PC-3 (cell line): ENCODE measurements at regions not wholly inside any gene's neighbourhood (a gene's known extent, or its start where the extent isn't known, plus 50 kb on each side); places are given as distances from the start of the nearest gene placed in this dataset.
A peak's percentile ranks its signal among the peaks of the same experiment; 100 is the strongest.

Source experiments
- ATAC-seq: fragments of 200-7000 bp; cut with Tn5 transposase; 2 replicates; pipeline ENCODE4 v1.9.1; 2020; ENCODE audit warnings: mild to moderate bottlenecking, moderate library complexity
- BruUV-seq: library from RNA; stranded (reverse); fragments of 400-500 nt; replicated peaks from 2 replicates; lab custom pipeline; 2021; lab: Mats Ljungman, UMichigan
- CTCF ChIA-PET: fragments of 300-600 bp; sonication (Branson Sonifier 250); formaldehyde crosslinking; loops from one replicate; lab custom pipeline; 2022; ENCODE audit warnings: antibody characterized with exemption; lab: Charles Lee
- POLR2A ChIA-PET: fragments of 300-600 bp; sonication (Branson Sonifier 250); formaldehyde crosslinking; loops from one replicate; lab custom pipeline; 2022; ENCODE audit warnings: antibody characterized with exemption; ENCODE audit not compliant: unreplicated experiment; lab: Charles Lee
- DNase-seq: peaks from one replicate; pipeline ENCODE4 v3.0.0-alpha.2; 2015
- H2AFZ ChIP-seq: fragments of 300-600 bp; sonication (generic); 2 replicates; pipeline ENCODE4 v1.6.0; 2016; ENCODE audit warnings: antibody characterized with exemption, low read length
- H3F3A ChIP-seq: fragments of 300-600 bp; sonication (generic); one replicate; pipeline ENCODE4 v1.6.0; 2017; ENCODE audit warnings: antibody characterized with exemption, low read length, control low read depth, mild to moderate bottlenecking; ENCODE audit not compliant: unreplicated experiment
- H3K27ac ChIP-seq: fragments of 300-600 bp; sonication (generic); 2 replicates; pipeline ENCODE4 v1.5.1; 2016; ENCODE audit warnings: mild to moderate bottlenecking, low read length
- H3K27me3 ChIP-seq: fragments of 300-600 bp; sonication (generic); 2 replicates; pipeline ENCODE4 v1.6.1; 2016; ENCODE audit warnings: low read length, mixed read lengths
- H3K36me3 ChIP-seq: fragments of 300-600 bp; sonication (generic); 2 replicates; pipeline ENCODE4 v1.6.1; 2016; ENCODE audit warnings: low read depth, mixed run types, low read length, mixed read lengths
- H3K4me1 ChIP-seq: fragments of 300-600 bp; sonication (generic); 2 replicates; pipeline ENCODE4 v1.5.1; 2016; ENCODE audit warnings: low read length; ENCODE audit not compliant: insufficient read depth
- H3K4me2 ChIP-seq: fragments of 300-600 bp; sonication (generic); 2 replicates; pipeline ENCODE4 v1.6.0; 2016; ENCODE audit warnings: low read length
- H3K4me3 ChIP-seq: fragments of 300-600 bp; sonication (generic); 2 replicates; pipeline ENCODE4 v1.5.1; 2016; ENCODE audit warnings: mild to moderate bottlenecking, low read length, mixed read lengths
- H3K79me2 ChIP-seq: fragments of 300-600 bp; sonication (generic); 2 replicates; pipeline ENCODE4 v1.6.1; 2017; ENCODE audit warnings: low read length, mixed read lengths
- H3K9ac ChIP-seq: fragments of 300-600 bp; sonication (generic); 2 replicates; pipeline ENCODE4 v1.6.0; 2016; ENCODE audit warnings: mild to moderate bottlenecking, low read length
- H3K9me2 ChIP-seq: fragments of 300-600 bp; sonication (generic); replicated peaks from 2 replicates; pipeline ENCODE4 v1.6.1; 2016; ENCODE audit warnings: mixed run types, low read length, mixed read lengths
- H3K9me3 ChIP-seq: fragments of 300-600 bp; sonication (generic); 2 replicates; pipeline ENCODE4 v1.6.1; 2016; ENCODE audit warnings: low read length, mixed read lengths
- H4K20me1 ChIP-seq: fragments of 300-600 bp; sonication (generic); 2 replicates; pipeline ENCODE4 v1.6.1; 2016; ENCODE audit warnings: low read length, mixed read lengths
- CTCF ChIP-seq: fragments of 300-600 bp; sonication (generic); conservative IDR thresholded peaks from 2 replicates; pipeline ENCODE4 v1.5.1; 2017; ENCODE audit warnings: antibody characterized with exemption, low read depth, mild to moderate bottlenecking, low read length
- EZH2 ChIP-seq: fragments of 300-600 bp; sonication (generic); IDR thresholded peaks from one replicate; pipeline ENCODE4 v1.6.1; 2017; ENCODE audit warnings: antibody characterized with exemption, mild to moderate bottlenecking, low read length; ENCODE audit not compliant: unreplicated experiment
- EZH2phosphoT487 ChIP-seq: fragments of 300-600 bp; sonication (generic); IDR thresholded peaks from 2 replicates; pipeline ENCODE4 v1.6.1; 2018; ENCODE audit warnings: mild to moderate bottlenecking, antibody characterized with exemption, low read length, borderline replicate concordance
- intact Hi-C: fragments of 100-400 bp; cut with micrococcal nuclease; formaldehyde crosslinking; loops from 2 replicates; pipeline ENCODE4 v1.9.0; 2023

GRCh38 chr4:54423066-54423465 is 194.0 kb downstream of the PDGFRA start:
- no peak overlapping the region for H3K4me3 ChIP-seq
- intact Hi-C loops = no loop called here
- no peak; the same call in 1 of the 2 replicates for ATAC-seq
- no peaks in the 10 kb centered on the region for H4K20me1 ChIP-seq
- no peak for TF ChIP-seq CTCF
- TF ChIP-seq EZH2 = no peak
- H3K27me3 ChIP-seq = peaks cover 40% of the 10 kb centered on the region
- H3F3A ChIP-seq = no peaks in the 10 kb centered on the region
- no peaks in the 10 kb centered on the region for H3K4me1 ChIP-seq
- H3K79me2 ChIP-seq = no peaks in the 10 kb centered on the region
- H3K9me2 ChIP-seq = no peaks in the 10 kb centered on the region
- peak; percentile 55 for DNase-seq
- H2AFZ ChIP-seq = no peak overlapping the region
- no TSS peak for BruUV-seq
- CTCF ChIA-PET = no interaction called here
- POLR2A ChIA-PET = no interaction called here
- no peaks in the 10 kb centered on the region for H3K36me3 ChIP-seq
- no peaks in the 10 kb centered on the region for H3K9me3 ChIP-seq
- no peak overlapping the region for H3K4me2 ChIP-seq
- H3K9ac ChIP-seq = no peak overlapping the region
- no peak overlapping the region for H3K27ac ChIP-seq

- intact Hi-C loops = no loop called here
- POLR2A ChIA-PET = interaction anchor here (0.7 kb wide), 1 partner anchor 88 kb away, joined by 12 read pairs; no protein-coding TSS in a partner anchor
- H3K9me3 ChIP-seq = no peaks in the 10 kb centered on the region
These were observed 198.7 kb downstream of the PDGFRA start for GRCh38 chr4:54427826-54428225.

DNA sequence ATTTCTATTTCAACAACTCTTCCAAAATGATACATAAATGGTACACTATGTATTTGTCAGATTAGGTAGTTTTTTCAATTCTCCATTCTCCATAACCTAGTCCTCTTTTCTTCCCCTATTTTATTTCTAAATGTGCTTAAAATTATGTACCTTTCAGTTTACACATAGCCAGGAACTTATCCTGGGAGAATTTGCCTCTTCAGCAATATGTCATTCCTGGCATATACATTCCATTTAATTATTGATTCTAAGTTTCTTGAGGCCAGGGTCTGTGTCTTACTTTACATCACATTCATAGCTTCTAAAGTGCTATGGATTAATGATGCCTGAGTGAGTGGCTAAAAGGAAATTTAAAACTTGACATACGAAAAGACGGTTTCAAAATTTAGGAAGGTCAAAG is 199.8 kb downstream of the PDGFRA start:
- H3F3A ChIP-seq = no peaks in the 10 kb centered on the region
- intact Hi-C loops = no loop called here
- no peak overlapping the region for H3K4me3 ChIP-seq
- H4K20me1 ChIP-seq = no peaks in the 10 kb centered on the region
- H3K9me3 ChIP-seq = no peaks in the 10 kb centered on the region
- ChIA-PET POLR2A (no interaction called here), CTCF (no interaction called here)
- H2AFZ ChIP-seq = no peak overlapping the region
- no peaks in the 10 kb centered on the region for H3K9me2 ChIP-seq
- no peak overlapping the region for H3K4me2 ChIP-seq
- H3K4me1 ChIP-seq = no peaks in the 10 kb centered on the region
- no peaks in the 10 kb centered on the region for H3K79me2 ChIP-seq
- no peak overlapping the region for H3K27ac ChIP-seq
- TF ChIP-seq CTCF = no peak
- TF ChIP-seq EZH2 = no peak
- no peak for TF ChIP-seq EZH2phosphoT487
- H3K9ac ChIP-seq = no peak overlapping the region
- peaks cover 83% of the 10 kb centered on the region for H3K27me3 ChIP-seq
- no TSS peak for BruUV-seq
- no peak for DNase-seq
- ATAC-seq = no peak
- H3K36me3 ChIP-seq = no peaks in the 10 kb centered on the region

More at GRCh38 chr4:54427826-54428225, 198.7 kb downstream of the PDGFRA start:
- ATAC-seq (no peak), DNase-seq (no peak)
- Histone ChIP-seq H4K20me1 (no peaks in the 10 kb centered on the region), H3F3A (no peaks in the 10 kb centered on the region), H3K27me3 (peaks cover 83% of the 10 kb centered on the region), H3K9me2 (no peaks in the 10 kb centered on the region), H3K27ac (no peak overlapping the region), H3K4me2 (no peak overlapping the region), H3K4me3 (no peak overlapping the region), H3K79me2 (no peaks in the 10 kb centered on the region), H3K4me1 (no peaks in the 10 kb centered on the region), H2AFZ (no peak overlapping the region), H3K36me3 (no peaks in the 10 kb centered on the region), H3K9ac (no peak overlapping the region)
- CTCF ChIA-PET = no interaction called here
- BruUV-seq = no TSS peak
- TF ChIP-seq EZH2phosphoT487 (no peak), EZH2 (no peak), CTCF (no peak)
